RWPE1 (cell line): ENCODE measurements at regions not wholly inside any gene's neighbourhood (a gene's known extent, or its start where the extent isn't known, plus 50 kb on each side); places are given as distances from the start of the nearest gene placed in this dataset.

Experiments
- CTCF ChIA-PET: fragments of 350-600 bp; sonication (Branson Sonifier 250); formaldehyde crosslinking; extraction: SDS; loops from one replicate; lab custom pipeline; 2021; lab: Yijun Ruan, JAX
- POLR2A ChIA-PET: fragments of 400-600 bp; formaldehyde crosslinking; extraction: SDS; loops from one replicate; lab custom pipeline; 2020; ENCODE audit warnings: antibody characterized with exemption; ENCODE audit not compliant: low non-redundant PET; lab: Yijun Ruan, JAX
- DNase-seq: peaks from one replicate; pipeline ENCODE4 v3.0.0; 2012; ENCODE audit warnings: low spot score
- H3K27ac ChIP-seq: fragments of 450-650 bp; 2 replicates; pipeline ENCODE4 v1.5.1; 2017
- CTCF ChIP-seq: fragments of 450-650 bp; conservative IDR thresholded peaks from 2 replicates; pipeline ENCODE4 v1.5.1; 2017; ENCODE audit warnings: low read depth, mild to moderate bottlenecking

- no peak for DNase-seq
- no peak for TF ChIP-seq CTCF
- ChIA-PET CTCF (no interaction called here), POLR2A (no interaction called here)
- no peak overlapping the region for H3K27ac ChIP-seq
Measured at GRCh38 chr1:208357644-208358507, 113.7 kb upstream of the PLXNA2 start.

- CTCF ChIA-PET, result no interaction called here
Measured at GRCh38 chr1:208358651-208359050, 114.5 kb upstream of the PLXNA2 start.

GRCh38 chr1:208362011-208362410, 117.8 kb upstream of the PLXNA2 start:
- ChIA-PET CTCF (interaction anchor here (0.7 kb wide), 1 partner anchor 846 kb away, joined by 3 read pairs; no protein-coding TSS in a partner anchor), POLR2A (no interaction called here)
- no peak overlapping the region for H3K27ac ChIP-seq
- no peak for DNase-seq
- no peak for TF ChIP-seq CTCF

More at GRCh38 chr1:208358651-208359050, 114.5 kb upstream of the PLXNA2 start:
- POLR2A ChIA-PET, result no interaction called here
- H3K27ac ChIP-seq, result no peak overlapping the region
- DNase-seq, result no peak
- no peak for TF ChIP-seq CTCF

- POLR2A ChIA-PET, result no interaction called here
- CTCF ChIA-PET, result interaction anchor here (0.6 kb wide), 1 partner anchor 359 kb away, joined by 3 read pairs; no protein-coding TSS in a partner anchor
- no peak for DNase-seq
- TF ChIP-seq CTCF, result no peak
- no peak overlapping the region for H3K27ac ChIP-seq
Measured at GRCh38 chr1:208366559-208366958, 122.4 kb upstream of the PLXNA2 start.

GRCh38 chr1:208369045-208369444, 124.9 kb upstream of the PLXNA2 start:
- CTCF ChIA-PET, result interaction anchor here (0.6 kb wide), 1 partner anchor 301 kb away, joined by 6 read pairs; no protein-coding TSS in a partner anchor
- no peak for TF ChIP-seq CTCF
- no peak for DNase-seq
- H3K27ac ChIP-seq, result no peak overlapping the region
- POLR2A ChIA-PET, result no interaction called here

- TF ChIP-seq CTCF, result no peak
- no peak for DNase-seq
- ChIA-PET CTCF (no interaction called here), POLR2A (no interaction called here)
- no peak overlapping the region for H3K27ac ChIP-seq
Measured at GRCh38 chr1:208369658-208370057, 125.5 kb upstream of the PLXNA2 start.
